Erythroblast (primary cell): ENCODE measurements at regions not wholly inside any gene's neighbourhood (a gene's known extent, or its start where the extent isn't known, plus 50 kb on each side); places are given as distances from the start of the nearest gene placed in this dataset.

Experiments used
- GATA1 ChIP-seq: IDR thresholded peaks from 2 replicates; pipeline ENCODE4 v1.6.1; 2011; ENCODE audit warnings: low read depth, mild to moderate bottlenecking, control low read depth, low read length, moderate library complexity
- POLR2A ChIP-seq: IDR thresholded peaks from 2 replicates; pipeline ENCODE4 v1.6.1; 2011; ENCODE audit warnings: mild to moderate bottlenecking, low read length

DNA sequence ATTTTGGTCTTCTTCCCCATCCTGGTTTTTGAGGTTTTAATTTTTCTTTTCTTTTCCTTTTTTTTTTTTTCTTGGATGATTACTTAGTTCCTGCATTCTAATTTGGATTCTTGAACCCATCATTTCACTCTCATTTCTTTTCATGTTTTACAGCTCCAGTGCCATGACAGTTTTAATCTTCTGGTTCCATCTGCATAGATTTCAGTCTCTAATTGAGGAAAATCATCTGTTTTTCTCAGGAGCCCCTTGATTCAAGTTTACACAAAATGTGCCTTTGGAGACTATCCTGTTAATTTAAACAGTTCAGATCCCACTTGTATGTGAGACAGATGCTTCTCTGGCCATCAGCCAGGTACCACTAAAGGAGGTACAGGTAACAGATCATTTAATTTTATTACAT lies 379.9 kb downstream of the PIK3C3 start:
- TF ChIP-seq POLR2A, result no peak
- no peak for TF ChIP-seq GATA1
